NCI-H345 (cell line): ENCODE measurements at regions not wholly inside any gene's neighbourhood (a gene's known extent, or its start where the extent isn't known, plus 50 kb on each side); places are given as distances from the start of the nearest gene placed in this dataset.

ENCODE experiments used
- DNase-seq: peaks from one replicate; lab custom pipeline; 2025; lab: John Stamatoyannopoulos, UW

DNA sequence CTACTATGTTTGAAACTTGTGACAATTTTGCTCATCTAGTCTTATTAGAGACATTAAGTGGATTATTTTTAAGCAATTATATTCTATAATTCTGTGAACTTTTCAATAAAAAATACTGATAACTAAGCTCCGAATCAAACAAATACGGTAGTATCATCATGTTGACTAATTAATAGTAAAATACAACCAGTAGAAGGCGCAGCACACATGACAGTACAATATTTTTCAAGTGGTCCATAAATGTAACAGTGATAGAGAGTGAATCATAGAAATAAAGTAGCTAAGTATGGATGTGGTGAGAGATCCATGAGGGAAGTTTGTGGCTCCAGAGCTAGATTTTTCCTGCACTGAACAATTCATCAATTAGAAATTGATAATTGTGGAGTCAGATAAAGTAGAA lies 666.2 kb downstream of the KCTD8 start:
- no peak for DNase-seq

DNA sequence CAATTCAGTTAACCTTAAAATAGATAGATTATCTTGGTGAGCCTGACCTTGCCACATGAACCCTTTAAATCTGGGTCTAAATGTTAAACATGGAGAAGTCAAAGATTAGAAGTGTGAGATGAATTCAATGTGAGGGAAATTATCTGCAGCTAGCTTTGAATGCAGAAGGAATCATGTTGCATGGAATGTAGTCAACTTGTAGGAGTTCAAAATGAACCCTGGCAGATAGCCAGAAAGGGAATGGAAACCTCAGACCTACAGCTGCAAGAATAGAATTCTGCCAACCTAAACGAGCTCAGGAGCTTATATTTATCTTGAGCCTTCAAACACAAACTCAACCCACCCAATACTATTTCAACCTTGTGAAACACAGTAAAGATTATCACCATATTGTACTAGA lies 632.5 kb downstream of the KCTD8 start:
- DNase-seq, result no peak

DNA sequence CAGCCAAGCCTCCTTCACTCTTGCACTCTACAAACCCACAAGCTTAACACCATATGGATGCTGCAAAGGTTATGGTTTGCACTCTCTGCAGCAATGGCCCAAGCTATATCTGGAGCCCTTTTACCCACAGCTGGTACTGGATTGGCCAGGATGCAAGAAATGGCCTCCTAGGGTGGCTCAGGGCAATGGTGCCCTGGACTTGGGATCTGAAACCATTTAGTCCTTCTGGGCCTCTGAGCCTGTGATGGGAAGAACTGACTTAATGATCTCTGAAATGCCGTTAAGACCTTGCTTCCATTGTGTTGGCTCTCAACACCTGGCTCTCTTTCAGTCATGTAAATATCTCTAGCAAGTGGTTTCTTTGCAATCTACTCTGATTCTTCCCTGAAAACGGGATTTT lies 626.0 kb downstream of the KCTD8 start:
- DNase-seq, result no peak

DNA sequence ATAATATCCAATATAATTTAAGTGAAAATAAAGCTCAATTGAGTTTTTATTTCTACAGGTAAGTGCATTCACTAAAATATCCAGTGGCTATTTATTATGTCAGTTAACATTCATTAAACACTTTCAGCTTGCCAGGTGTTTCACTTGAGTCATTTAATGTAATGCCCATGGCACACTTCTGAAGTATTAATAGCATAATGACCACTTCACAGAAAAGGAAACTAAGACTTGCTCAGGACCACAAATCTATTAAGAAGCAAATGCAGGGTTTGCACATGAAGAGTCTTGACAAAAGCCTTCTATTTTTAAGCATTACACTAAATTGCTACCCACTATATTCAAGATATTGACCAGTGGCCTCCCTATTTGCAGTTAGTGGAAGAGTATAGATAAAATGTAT lies 612.7 kb downstream of the KCTD8 start:
- DNase-seq, result no peak

DNA sequence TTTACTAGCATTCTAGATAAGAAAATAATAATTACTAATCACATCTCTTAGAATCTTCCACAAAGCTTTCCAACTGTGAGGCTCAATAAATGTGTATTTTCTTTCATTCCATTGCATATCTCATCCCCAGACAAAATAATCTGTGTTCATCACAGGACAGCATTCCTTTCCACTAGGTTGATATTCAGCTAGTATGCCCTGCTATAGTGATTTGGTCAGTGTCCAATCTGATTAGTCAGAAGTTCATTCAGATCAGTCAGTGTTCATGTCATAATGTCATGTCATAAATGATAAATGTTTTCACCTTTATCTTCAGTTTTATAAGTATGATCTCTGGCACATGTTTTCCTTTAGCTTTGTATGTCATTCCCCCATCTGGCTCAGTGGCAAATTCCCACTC lies 611.4 kb downstream of the KCTD8 start:
- DNase-seq, result no peak

DNA sequence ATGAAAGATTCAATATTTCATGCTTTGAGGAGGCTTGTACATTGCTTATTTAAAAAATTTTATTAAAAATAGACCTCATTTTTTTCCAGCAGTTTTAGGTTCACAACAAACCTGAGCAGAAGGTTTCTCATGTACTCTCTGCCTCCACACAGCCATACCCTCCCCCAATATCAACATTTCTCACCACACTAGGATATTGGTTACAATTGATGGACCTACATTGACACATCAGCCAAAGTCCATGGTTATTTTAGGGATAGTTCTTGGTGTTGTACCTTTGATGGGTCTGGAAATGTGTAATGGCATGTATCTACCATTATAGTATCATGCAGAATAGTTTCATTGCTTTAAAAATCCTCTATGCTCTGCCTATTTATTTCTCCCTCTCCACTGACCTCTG lies 611.0 kb downstream of the KCTD8 start:
- DNase-seq, result no peak

DNA sequence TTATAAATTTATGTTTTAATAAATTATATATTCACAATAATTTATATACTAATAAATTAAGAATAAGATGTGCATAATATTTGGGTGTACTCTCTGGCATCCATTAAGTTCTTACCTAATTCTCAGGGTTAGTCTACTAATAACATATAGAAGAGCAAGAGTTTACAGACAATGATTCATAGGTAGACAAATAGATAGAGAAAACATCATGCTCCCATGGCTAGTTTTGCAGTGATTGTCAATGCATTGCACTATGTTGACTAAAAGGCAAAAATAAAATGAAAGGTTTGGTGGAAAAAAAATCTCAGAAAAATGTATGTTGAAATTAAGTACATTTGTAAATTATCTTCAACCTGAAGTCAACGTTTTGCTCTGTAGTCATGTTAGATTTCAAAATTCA lies 606.0 kb downstream of the KCTD8 start:
- no peak for DNase-seq

DNA sequence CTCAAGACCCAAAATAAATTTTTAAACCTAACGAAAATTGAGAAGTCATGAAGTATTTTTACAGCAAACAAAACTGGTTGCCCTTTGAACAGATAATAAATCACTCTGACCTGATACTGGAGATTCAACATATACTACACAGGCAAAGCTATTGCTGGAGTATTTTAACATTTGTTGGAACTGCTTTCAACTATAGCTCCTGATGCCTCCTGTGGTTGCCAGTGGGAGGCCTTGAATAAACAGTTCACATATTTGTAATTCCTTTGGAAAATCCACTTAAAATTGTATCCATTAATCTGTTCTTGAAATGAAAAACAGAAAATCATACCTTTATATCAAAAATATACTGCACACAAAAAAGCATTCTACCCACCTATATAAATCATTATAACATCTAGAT lies 605.1 kb downstream of the KCTD8 start:
- no peak for DNase-seq

DNA sequence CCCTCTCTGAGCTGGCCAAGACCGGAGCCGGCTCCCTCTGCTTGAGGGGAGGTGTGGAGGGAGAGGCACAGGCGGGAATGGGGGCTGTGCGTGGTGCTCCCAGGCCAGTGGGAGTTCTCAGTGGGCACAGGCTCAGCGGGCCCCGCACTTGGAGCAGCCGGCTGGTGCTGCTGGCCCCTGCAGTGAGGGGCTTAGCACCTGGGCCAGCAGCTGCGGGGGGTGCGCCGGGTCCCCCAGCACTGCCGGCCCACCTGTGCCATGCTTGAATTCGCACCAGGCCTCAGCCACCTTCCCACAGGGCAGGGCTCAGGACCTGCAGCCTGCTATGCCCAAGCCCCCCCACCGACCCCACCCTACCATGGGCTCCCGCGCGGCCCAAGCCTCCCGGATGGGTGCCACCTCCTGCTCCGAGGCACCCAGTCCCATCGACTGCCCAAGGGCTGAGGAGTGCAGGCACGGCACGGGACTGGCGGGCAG lies 602.5 kb downstream of the KCTD8 start:
- DNase-seq, result no peak

DNA sequence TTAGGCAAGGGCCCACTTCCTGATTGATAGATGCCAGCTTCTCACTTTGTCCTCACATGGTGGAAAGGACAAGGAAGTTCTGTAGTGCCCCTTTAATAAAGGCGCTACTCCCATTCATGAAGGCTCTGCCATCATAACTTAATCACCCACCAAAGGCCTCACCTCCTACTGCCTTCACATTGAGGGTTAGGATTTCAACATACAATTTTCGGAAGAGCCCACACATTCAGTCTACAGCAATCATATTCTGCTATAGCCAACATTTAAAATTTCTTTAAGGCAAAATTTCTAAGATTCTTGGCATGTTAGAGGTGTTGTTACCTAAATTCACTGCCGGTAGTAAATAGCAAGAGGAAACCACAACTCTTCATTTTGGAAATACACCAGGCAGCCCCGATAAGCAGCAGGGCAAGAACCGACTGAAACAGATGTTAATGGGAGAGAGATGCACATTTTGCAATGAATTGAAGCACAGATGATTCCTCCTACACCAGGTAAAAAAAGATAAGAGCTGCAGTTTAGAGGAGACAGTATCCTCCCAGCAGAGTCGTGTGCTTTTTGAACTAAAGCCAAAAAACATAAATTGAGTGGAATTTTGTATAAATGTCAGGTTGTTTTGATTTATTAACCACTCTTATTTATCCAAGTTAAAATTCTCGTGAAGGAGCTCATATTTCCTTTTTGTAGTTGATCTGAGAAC lies 594.9 kb downstream of the KCTD8 start:
- no peak for DNase-seq

DNA sequence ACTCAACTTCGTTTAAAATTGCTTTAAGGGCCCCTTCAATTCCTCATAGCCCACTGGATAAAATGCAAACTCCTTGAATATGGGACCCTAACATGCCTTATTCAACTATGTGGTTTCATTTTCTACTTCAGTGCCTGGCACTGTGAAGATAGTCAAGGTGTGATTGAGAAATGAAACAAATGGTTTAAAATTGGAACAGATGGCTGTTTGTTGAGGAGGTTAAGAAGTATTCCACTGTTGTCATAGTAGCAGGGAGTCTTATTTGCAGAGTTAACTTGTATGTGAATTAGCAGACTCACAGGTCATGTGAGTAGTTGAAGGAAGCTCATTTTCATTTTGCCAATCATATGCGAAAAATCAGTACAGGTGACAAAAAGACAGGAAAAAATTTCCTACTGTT lies 593.3 kb downstream of the KCTD8 start:
- DNase-seq, result no peak

DNA sequence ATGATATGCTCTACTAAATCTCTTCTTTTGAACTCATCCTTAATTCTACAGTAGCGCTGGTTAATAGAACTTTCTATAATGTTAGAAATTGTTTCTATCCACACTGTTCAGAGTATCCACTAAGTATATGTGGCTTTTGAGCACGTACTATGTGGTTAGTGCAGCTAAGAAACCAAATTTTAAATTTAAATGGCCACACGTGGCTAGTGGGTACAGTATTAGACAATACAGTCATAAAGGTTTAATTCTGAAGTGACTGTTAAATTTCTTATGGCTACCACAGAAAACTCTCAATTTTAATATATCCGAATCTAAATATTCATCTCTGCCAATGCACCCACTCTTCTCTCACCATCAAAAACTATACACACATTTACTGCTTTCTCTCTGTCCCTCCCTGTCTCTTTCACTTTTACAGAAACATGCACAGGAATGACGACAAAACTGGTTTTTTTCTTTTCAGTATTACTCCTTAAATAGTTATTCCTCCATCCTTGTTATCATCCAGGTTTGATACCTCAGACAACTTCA lies 583.9 kb downstream of the KCTD8 start:
- DNase-seq, result no peak

DNA sequence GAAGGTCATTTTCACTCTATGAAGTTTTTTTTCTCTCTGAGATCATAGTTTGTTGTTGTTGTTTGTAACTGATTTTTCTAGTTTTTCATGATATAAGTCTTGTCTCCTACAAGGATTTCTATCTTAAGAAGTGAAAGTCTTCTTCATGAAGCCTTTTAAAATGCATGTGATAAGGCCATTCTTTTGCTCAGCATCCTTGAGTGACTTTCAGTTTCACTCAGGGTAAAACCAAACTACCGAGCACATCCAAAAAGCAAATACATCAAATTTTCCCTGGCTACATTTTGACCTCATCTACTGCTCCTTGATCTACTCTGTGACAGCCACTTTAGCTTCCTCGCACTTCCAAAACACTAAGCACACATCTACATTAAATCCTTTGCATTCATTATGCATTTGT lies 580.7 kb downstream of the KCTD8 start:
- DNase-seq, result no peak

DNA sequence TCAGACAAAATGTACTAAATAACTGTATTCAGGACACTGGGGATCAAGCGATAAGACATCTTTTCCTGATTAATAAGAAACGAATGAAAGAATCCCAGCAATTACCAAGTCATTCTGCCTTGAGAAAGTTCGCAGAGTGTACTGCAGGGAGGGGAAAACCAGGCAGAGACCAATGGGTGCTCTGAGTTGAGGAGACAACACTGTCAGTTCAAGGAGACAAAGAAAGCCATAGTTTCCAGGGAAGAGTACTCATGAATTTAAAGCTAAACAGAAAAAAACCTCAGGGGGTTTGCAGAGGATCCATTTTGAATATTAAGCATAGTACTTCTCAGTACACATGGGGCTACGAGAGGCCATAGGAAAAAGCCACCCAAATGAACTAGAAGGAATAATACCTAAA lies 573.0 kb downstream of the KCTD8 start:
- no peak for DNase-seq

DNA sequence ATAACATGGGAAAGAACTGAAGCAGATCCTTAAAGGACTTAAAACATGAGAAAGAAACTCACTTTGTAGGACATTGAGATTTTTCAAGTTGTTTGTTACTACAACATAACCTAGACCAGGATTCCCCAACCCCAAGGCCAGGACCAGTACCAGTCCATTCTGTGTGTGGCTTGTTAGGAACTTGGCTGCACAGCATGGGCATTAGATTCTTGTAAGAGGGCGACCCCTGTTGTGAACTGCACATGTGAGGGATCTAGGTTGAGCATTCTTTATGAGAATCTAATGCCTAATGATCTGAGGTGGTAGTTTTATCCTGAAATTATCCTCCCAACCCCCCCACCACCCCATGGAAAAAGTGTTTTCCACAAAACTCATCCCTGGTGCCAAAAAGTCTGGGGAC lies 566.1 kb downstream of the KCTD8 start:
- no peak for DNase-seq

DNA sequence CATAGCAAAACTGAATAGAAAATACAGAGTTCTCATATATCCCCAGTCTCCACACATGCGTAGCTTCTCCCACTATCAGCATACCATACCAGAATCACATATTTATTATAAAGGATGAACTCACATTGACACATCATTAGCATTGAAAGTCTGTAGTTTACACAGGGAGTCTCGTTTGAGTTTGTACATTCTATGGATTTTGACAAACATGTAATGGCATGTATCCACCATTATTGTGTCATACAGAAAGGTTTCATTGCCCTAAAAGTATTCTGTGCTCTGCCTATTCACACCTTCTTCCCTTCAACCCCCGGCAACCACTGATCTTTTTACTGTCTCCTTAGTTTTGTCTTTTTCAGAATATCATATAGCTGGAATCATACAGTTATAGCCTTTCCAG lies 562.4 kb downstream of the KCTD8 start:
- no peak for DNase-seq

DNA sequence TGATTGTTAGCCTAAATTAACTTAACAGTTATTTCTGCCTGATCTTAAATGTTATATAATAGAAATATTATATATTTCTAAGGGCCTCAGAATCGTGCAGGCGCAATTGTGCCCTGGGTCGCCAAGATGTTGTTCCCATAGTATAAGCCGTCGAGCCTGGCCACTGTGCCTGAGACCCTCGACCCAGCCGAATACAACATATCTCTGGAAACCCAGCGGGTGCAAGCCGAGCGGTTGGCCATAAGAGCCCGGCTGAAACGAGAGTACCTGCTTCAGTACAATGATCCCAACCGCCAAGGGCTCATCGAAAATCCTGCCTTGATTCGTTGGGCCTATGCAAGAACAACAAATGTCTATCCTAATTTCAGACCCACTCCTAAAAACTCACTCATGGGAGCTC lies 549.8 kb downstream of the KCTD8 start:
- DNase-seq, result no peak

DNA sequence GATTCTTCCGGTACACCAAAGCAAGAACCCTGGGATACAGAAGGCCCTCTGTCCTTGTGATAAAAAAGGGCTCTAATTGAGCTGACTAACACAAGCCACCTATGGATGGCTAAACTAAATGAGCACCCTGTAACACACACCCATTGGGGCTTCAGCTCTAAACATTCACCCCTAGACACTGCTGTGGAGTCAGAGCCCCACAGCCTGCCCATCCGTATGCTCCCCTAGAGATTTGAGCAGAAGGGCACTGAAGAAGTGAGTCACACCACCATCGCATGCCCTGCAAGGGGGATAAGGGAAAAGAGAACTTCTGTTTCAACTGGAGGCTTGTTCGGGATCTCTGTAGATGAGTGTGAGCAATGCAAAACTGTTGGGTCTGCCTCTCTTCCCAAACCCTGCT lies 545.2 kb downstream of the KCTD8 start:
- DNase-seq, result no peak

DNA sequence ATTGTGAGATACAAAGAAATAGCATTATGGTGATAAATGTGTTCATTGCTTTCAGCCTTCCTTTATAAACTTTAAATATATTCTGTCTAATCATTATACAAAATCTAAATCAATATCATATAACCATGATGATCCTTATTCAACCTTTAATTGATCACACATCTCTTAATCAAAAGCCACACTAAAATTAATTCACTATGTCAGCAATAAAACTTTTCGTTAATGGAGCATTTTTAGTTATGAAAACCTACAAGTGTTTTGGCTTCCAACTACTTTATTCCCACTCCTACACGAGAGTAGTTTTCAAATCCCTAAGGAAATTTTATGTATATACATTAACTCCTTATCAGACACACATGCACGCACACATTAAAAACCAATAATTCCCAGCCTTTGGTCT lies 530.2 kb downstream of the KCTD8 start:
- DNase-seq, result no peak

DNA sequence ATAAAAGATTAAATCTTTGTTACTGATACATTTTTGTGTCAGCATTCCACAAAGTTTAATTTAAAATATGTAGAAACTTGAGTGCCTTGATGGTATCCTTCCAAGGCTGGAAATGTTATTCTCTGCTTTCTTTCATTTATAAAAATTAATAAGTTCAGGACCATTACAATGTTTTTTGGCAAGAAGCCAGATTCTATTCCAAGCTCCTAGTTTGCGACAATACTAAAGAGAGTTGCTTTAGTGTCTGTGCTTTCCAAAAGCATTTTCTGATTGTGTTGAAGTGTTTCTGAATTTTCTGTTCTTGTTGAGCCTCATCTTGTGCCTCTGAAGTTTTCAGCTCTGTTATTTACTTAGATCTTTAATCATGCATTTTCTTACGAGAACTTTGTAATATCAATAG lies 516.2 kb downstream of the KCTD8 start:
- DNase-seq, result no peak

DNA sequence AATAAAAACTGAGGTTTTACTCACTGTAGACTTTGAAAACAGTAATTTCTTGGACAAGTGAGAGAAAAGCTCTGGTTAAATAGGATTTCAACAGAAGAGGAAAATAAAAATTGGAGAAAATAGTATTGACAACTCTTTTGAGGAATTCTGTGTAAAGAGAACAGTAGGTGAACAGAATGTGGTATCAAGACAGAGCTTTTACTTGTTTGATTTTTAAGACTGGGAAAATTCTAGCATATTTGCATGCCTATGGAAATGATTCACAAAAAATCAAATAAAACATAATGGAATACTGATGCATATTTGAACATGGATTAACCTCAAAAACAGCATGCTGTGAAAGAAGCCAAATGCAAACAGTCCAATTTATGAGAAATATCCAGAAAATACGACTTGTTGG lies 504.6 kb downstream of the KCTD8 start:
- no peak for DNase-seq

DNA sequence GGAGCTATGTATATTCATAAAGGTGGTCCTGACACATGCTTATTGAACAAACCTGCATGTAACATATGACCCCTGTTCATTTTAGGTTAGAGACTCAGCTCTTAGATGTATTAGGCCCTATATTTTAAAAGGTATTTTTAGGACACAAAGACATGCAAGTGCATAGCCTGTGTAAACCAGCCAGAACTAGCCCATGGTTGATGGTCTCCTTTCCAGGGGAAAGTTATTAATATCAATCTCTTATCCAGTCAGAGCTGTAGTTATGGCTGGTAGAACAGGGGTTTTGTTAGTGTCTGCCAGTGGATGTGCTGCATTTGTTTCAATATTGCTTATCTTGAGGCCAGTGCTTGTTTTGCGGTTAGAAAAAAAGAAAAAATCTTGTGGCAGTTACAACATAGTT lies 488.6 kb downstream of the KCTD8 start:
- DNase-seq, result no peak

DNA sequence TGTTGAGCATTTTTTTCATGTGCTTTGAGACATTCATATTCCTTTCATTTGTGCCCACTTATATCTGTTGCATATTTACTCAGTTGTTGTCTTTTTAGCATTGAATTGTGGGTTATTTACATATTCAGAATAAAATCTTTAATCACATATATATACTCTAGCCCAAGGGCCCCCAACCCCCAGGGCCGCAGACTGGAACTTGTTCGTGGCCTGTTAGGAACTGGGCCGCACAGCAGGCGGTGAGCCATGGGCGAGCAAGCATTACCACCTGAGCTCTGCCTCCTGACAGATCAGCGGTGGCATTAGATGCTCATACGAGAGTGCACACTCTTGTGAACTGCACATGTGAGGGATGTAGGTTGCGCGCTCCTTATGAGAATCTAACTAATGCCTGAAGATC lies 480.6 kb downstream of the KCTD8 start:
- no peak for DNase-seq

DNA sequence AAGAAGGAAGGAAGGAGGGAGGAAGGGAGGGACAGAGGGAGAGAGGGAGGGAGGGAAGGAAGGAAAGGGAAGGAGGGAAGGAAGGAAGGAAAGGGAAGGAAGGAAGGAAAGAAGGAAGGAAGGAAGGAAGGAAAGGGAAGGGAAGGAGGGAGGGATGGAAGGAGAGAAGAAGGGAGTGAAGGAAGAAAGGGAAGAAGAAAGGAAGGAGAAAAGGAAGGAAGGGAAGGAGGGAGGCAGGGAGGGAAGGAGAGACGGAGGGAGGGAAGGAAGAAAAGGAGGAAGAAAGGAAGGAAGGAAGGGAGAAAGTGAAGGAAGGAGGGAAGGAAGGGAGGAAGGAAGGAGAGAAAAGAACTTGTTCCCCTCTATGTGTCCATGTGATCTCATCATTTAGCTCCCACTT lies 465.0 kb downstream of the KCTD8 start:
- DNase-seq, result no peak
